ENCODE measurements at regions not wholly inside any gene's neighbourhood (a gene's known extent, or its start where the extent isn't known, plus 50 kb on each side); places are given as distances from the start of the nearest gene placed in this dataset.

DNA sequence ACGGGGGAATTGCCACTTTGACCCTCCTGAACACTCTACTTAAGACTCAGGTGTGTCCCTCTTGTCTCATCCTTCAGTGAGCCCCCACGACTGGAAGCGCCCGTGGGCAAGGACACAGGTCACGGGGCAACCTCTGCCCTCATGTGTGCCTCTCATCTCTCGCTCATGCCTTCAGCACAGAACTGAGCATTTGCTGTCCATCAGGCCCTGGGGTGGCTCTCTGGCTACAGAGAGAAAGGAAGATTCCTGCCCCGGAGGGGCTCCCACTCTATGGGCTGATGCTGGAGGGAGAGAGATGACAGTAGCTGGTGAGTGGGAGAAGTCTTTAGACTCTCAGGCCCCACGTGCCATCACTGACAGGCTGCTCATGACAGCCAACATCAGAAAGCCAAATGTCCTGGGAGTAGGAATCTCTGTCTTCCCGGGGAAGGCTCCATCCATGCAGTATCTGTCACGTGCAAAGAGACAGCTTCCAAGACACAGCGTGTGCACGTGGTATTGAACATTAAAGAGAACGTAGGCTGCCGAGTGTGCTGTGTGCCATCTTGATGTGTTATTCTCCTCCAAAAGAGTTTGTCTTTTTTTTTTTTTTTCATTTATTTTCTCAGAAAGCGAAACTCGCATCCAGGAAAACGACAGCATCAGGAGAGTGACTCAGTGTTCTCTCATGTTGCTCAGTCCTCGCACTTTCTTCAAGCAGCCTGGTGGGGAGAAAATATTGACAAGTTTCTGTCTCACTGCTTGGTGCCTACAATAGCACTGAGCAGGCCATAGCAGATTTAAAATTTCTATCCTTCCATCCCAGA is 190.5 kb downstream of the GAS1 start:
- H3K27me3 ChIP-seq (replicated peaks): no peaks in the 10 kb centered on the region
- H3K9me3 ChIP-seq (replicated peaks): no peaks in the 10 kb centered on the region
- H3K4me1 ChIP-seq (replicated peaks): no peaks in the 10 kb centered on the region
- no peaks in the 10 kb centered on the region for H3K36me3 ChIP-seq
- H3K4me3 ChIP-seq: no peak overlapping the region
- H3K27ac ChIP-seq: no peak overlapping the region
- DNase-seq (ENCODE audit: low read depth in 1 of 2, low spot score in 2 of 2): no peak

- Histone ChIP-seq H3K27ac (no peak overlapping the region), H3K27me3 (replicated peaks) (no peaks in the 10 kb centered on the region), H3K4me3 (no peak overlapping the region), H3K9me3 (replicated peaks) (no peaks in the 10 kb centered on the region), H3K36me3 (no peaks in the 10 kb centered on the region), H3K4me1 (replicated peaks) (no peaks in the 10 kb centered on the region)
- no peak for DNase-seq (ENCODE audit: low read depth in 1 of 2, low spot score in 2 of 2)
Observed at GRCh38 chr9:86755561-86755941, 191.8 kb downstream of the GAS1 start.

DNA sequence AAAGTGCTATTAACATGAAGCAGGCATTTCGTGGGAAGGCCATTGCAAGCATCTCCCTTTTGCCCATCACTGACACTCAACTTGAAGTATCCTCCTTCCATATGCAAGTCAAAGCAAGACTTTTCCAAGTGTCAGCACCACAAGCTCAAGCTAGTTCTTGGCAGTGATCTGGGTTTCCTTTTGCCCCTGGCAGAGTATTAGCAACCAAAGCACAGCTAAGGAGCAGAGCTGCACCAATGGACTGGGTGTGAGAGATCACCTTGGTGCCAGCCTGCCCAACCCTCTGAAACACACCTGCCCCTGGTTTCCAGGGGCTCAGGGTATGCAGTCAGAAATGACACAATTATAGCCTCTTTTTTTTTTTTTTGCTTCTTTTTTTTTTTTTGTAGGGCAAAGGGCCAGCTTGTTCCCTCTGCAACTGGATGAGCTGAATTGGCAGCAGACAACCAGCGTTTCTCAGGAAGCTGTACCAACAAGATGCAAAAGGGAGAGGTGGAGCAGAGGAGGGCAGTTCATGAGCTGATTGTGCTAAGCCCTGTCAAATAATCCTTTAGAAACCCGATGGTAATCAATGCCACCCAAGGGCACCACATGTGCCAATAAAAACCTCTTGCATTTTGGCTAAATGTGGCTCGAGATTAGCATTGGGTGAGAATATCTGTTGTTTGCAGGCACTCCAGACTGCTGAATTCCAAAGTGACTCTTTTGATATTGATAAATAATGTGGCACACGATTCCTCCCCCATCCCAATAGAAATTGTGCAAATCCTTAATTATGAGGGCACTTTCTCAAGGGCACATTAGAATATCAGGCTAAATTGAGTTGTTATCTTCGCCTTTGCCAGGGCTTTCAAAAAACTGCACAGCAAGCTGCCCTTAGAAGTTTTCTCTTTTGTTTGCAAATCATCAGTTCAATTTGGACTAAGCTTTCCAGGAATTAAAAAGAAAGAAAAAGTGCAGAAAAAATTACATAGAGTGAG is 192.4 kb downstream of the GAS1 start:
- H3K9me3 ChIP-seq (replicated peaks): no peaks in the 10 kb centered on the region
- H3K27ac ChIP-seq: no peak overlapping the region
- H3K4me1 ChIP-seq (replicated peaks): no peaks in the 10 kb centered on the region; the same call in 1 of the 2 replicates
- DNase-seq (ENCODE audit: low read depth in 1 of 2, low spot score in 2 of 2): no peak
- H3K27me3 ChIP-seq (replicated peaks): no peaks in the 10 kb centered on the region
- no peak overlapping the region for H3K4me3 ChIP-seq
- H3K36me3 ChIP-seq: no peaks in the 10 kb centered on the region

- H3K27ac ChIP-seq: no peak overlapping the region
- no peak for DNase-seq (ENCODE audit: low read depth in 1 of 2, low spot score in 2 of 2)
Observed at GRCh38 chr9:86753836-86754235, 193.5 kb downstream of the GAS1 start.

DNA sequence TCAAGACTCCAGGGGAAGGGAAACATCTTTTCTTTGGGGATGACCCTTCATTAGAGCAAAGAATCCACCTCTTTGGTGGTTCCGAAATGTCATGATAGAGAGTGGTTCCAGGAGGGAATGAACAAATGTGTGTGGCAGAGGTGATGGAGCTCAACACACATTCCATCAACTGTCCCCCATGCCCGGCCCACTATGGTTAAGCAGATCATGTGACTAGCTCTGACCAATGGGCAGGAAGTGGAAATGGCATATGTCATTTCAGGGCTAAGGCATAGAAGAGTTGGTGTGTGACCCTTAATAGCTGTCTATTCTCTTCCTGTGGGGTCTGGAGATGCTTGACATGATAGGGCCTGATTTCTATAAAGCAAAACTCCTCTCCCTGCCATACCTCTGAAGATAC is 194.6 kb downstream of the GAS1 start:
- Histone ChIP-seq H3K4me3 (no peak overlapping the region), H3K27ac (no peak overlapping the region), H3K4me1 (replicated peaks) (no peaks in the 10 kb centered on the region; the same call in 1 of the 2 replicates), H3K27me3 (replicated peaks) (no peaks in the 10 kb centered on the region), H3K9me3 (replicated peaks) (no peaks in the 10 kb centered on the region; the same call in 1 of the 2 replicates), H3K36me3 (no peaks in the 10 kb centered on the region)
- DNase-seq (ENCODE audit: low read depth in 1 of 2, low spot score in 2 of 2): no peak

More at GRCh38 chr9:86753836-86754235, 193.5 kb downstream of the GAS1 start:
- Histone ChIP-seq H3K27me3 (replicated peaks) (no peaks in the 10 kb centered on the region), H3K4me3 (no peak overlapping the region), H3K4me1 (replicated peaks) (no peaks in the 10 kb centered on the region; the same call in 1 of the 2 replicates), H3K36me3 (no peaks in the 10 kb centered on the region), H3K9me3 (replicated peaks) (no peaks in the 10 kb centered on the region)

- Histone ChIP-seq H3K27me3 (replicated peaks) (no peaks in the 10 kb centered on the region), H3K4me3 (no peak overlapping the region)
Observed at GRCh38 chr9:86751956-86752355, 195.3 kb downstream of the GAS1 start.

DNA sequence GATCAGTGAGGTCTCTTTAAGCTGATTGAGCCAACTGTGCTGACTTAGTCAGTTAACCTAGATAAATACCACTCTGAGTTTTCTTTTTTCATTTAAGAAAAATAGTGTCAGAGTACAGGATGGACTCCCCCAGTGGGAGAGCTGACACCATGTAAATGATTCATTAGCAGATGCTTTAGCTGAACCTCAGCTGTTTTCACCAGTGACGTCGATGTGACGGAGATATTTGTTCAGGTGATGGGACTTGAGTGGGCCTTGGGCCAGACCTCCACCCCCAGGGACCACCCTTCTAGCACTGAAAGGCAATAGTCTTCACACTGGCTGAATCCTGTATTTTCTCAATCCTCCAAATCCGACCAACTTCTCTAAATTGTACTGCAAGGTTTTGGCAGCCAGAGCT is 196.1 kb downstream of the GAS1 start:
- H3K4me1 ChIP-seq (replicated peaks): no peaks in the 10 kb centered on the region; the same call in 1 of the 2 replicates
- H3K27me3 ChIP-seq (replicated peaks): no peaks in the 10 kb centered on the region
- no peaks in the 10 kb centered on the region for H3K36me3 ChIP-seq
- H3K4me3 ChIP-seq: no peak overlapping the region
- H3K27ac ChIP-seq: no peak overlapping the region
- no peaks in the 10 kb centered on the region; the same call in 1 of the 2 replicates for H3K9me3 ChIP-seq (replicated peaks)
- no peak for DNase-seq (ENCODE audit: low read depth in 1 of 2, low spot score in 2 of 2)

More at GRCh38 chr9:86751956-86752355, 195.3 kb downstream of the GAS1 start:
- no peak overlapping the region for H3K27ac ChIP-seq
- H3K4me1 ChIP-seq (replicated peaks): no peaks in the 10 kb centered on the region; the same call in 1 of the 2 replicates
- no peaks in the 10 kb centered on the region; the same call in 1 of the 2 replicates for H3K9me3 ChIP-seq (replicated peaks)
- no peaks in the 10 kb centered on the region for H3K36me3 ChIP-seq
- DNase-seq (ENCODE audit: low read depth in 1 of 2, low spot score in 2 of 2): no peak

DNA sequence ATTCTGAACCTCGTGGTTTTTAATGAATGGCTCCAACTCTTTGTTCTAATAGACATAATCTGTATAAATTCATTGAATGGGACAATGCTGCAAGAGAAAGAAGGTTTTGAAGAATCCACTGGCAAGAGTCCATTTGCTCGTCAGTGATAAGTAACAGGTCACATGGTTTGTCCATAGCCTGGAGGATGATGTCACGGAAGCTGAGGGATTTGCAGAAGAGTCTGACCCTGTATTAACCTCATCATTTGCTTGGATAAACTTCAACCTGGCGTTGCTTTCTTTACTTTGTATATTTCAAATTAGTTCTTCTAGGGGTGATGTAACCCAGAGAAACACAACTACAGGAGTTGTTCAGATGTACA is 197.4 kb downstream of the GAS1 start:
- Histone ChIP-seq H3K4me3 (no peak overlapping the region), H3K27ac (no peak overlapping the region), H3K9me3 (replicated peaks) (no peaks in the 10 kb centered on the region; the same call in 1 of the 2 replicates), H3K4me1 (replicated peaks) (no peaks in the 10 kb centered on the region; the same call in 1 of the 2 replicates), H3K27me3 (replicated peaks) (no peaks in the 10 kb centered on the region), H3K36me3 (no peaks in the 10 kb centered on the region)
- DNase-seq (ENCODE audit: low read depth in 1 of 2, low spot score in 2 of 2): no peak

GRCh38 chr9:86749161-86749893 is 198.0 kb downstream of the GAS1 start:
- Histone ChIP-seq H3K4me1 (replicated peaks) (no peaks in the 10 kb centered on the region; the same call in 1 of the 2 replicates), H3K27ac (no peak overlapping the region), H3K27me3 (replicated peaks) (no peaks in the 10 kb centered on the region), H3K9me3 (replicated peaks) (no peaks in the 10 kb centered on the region; the same call in 1 of the 2 replicates), H3K36me3 (no peaks in the 10 kb centered on the region), H3K4me3 (no peak overlapping the region)
- DNase-seq (ENCODE audit: low read depth in 1 of 2, low spot score in 2 of 2): no peak

GRCh38 chr9:86747711-86748110 is 199.6 kb downstream of the GAS1 start:
- H3K36me3 ChIP-seq: no peaks in the 10 kb centered on the region
- H3K4me1 ChIP-seq (replicated peaks): no peaks in the 10 kb centered on the region; the same call in 1 of the 2 replicates
- no peaks in the 10 kb centered on the region; the same call in 1 of the 2 replicates for H3K9me3 ChIP-seq (replicated peaks)
- no peaks in the 10 kb centered on the region for H3K27me3 ChIP-seq (replicated peaks)
- DNase-seq (ENCODE audit: low read depth in 1 of 2, low spot score in 2 of 2): no peak
- no peak overlapping the region for H3K4me3 ChIP-seq
- no peak overlapping the region for H3K27ac ChIP-seq

DNA sequence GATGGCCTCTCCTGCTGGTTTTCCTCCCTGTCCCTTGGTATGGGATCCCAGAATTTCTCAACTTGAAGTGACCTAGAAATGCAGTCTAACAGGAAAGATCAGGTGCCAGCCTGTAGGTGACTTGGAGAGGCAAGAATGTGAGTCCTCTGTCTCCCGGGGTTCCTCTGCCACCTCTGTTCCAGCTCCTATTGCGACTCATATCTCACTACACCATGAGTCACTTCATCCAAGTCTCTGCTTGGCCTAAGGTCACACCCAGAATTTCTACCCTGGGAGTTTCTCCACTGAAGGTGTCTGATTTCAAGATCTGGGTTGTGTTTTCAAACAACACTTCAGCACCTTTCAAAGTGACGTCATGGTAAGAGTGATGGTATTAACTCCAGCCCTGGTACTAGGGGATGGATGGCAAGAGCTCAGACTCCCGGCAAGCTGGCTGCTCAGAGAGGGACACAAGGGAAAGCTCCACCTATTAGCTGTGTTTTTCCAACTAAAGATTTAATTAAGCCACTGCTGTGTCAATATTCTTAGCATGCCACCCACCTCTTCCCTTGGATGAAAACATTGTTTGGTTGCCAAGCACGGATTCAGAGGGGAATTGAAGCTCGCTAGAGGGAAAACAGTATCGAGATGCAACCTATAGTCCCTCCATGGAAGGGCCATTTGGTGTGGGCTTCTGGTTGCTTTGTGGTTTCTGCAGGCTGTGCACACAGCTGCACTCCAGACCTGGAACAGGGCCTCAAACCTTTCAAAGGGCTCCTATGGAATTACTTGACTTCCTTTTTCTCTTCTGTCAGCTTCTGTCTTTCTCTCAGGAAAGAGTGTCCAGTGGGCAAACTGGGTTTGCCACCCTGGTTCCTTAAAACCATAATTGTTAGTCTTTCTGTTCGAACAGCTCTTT is 205.7 kb downstream of the GAS1 start:
- DNase-seq (ENCODE audit: low read depth in 1 of 2, low spot score in 2 of 2): no peak
- Histone ChIP-seq H3K27ac (no peak overlapping the region), H3K4me3 (no peak overlapping the region), H3K27me3 (replicated peaks) (no peaks in the 10 kb centered on the region), H3K9me3 (replicated peaks) (no peaks in the 10 kb centered on the region), H3K36me3 (no peaks in the 10 kb centered on the region), H3K4me1 (replicated peaks) (no peaks in the 10 kb centered on the region)

DNA sequence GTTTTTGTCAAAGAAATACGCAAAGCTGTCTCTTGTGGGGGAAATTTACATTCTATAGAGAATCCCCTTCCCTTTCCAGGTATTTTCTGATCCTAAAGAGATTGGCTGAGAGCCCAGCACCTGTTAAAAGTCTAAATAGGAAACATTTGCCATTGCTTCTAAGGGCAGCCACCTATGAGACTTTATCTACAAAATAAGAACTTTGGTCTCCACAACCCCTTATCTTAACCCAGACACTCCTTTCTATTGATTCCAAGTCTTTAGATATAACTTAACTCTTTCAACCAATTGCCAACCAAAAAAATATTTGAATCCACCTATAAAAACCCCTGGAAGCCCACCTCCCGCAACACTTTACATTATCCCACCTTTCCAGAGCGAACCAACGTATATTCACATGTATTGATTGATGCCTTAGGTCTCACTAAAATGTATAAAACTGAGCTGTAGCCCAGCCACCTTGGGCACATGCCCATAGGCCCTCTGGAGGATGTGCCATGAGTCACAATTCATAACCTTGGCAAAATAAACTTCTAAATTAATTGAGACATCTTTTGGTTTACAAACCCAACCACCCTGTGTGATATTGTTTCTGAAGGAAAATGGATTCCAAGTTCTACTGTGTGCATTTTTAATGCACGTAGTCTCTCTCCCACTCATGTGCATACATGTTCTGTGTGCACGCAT is 211.4 kb downstream of the GAS1 start:
- H3K27me3 ChIP-seq (replicated peaks): no peaks in the 10 kb centered on the region
- no peak overlapping the region for H3K4me3 ChIP-seq
- no peaks in the 10 kb centered on the region for H3K9me3 ChIP-seq (replicated peaks)
- H3K4me1 ChIP-seq (replicated peaks): peaks cover 4% of the 10 kb centered on the region; the same call in 1 of the 2 replicates
- H3K36me3 ChIP-seq: no peaks in the 10 kb centered on the region
- no peak overlapping the region for H3K27ac ChIP-seq
- no peak for DNase-seq (ENCODE audit: low read depth in 1 of 2, low spot score in 2 of 2)
